HepG2 (cell line): ENCODE measurements at regions not wholly inside any gene's neighbourhood (a gene's known extent, or its start where the extent isn't known, plus 50 kb on each side); places are given as distances from the start of the nearest gene placed in this dataset.
A peak's percentile ranks its signal among the peaks of the same experiment; 100 is the strongest.

Experiments
- ATAC-seq: fragments of 200-7000 bp; cut with Tn5 transposase; 3 replicates; pipeline ENCODE4 v1.9.1; 2020; ENCODE audit warnings: mild to moderate bottlenecking, moderate library complexity
- BruUV-seq: library from RNA; stranded (reverse); fragments of 400-500 nt; replicated peaks from 2 replicates; lab custom pipeline; 2021; lab: Mats Ljungman, UMichigan
- CTCF ChIA-PET: fragments of 300-600 bp; formaldehyde crosslinking; extraction: SDS; loops from one replicate; lab custom pipeline; 2021; ENCODE audit warnings: low total read pairs, inconsistent platforms, low intra/inter-chr PET ratio; lab: Yijun Ruan, JAX
- POLR2A ChIA-PET: fragments of 350-600 bp; sonication (Branson Sonifier 250); formaldehyde crosslinking; loops from one replicate; lab custom pipeline; 2020; ENCODE audit warnings: antibody characterized with exemption, inconsistent platforms; lab: Yijun Ruan, JAX
- DNase-seq: peaks from one replicate; pipeline ENCODE4 v3.0.0-alpha.2; 2015; ENCODE audit warnings: low spot score
- FAIRE-seq: peaks from 3 replicates; lab custom pipeline; 2011; peaks lifted over from hg19 to GRCh38; lab: Jason Lieb, UNC
- H2AFZ ChIP-seq: one replicate; pipeline ENCODE4 v1.6.1; 2011; ENCODE audit warnings: low read length, inconsistent platforms
- H3K27ac ChIP-seq: fragments of 300-600 bp; 3 replicates; pipeline ENCODE4 v1.8.0; 2011; ENCODE audit warnings: mixed run types, mild to moderate bottlenecking, mixed read lengths, low read length, inconsistent platforms; ENCODE audit not compliant: insufficient read depth; ENCODE audit errors: extremely low read length
- H3K27me3 ChIP-seq, 2 experiments: fragments of 200-600 bp in 1 of 2; 2 replicates in 1 of 2; 3 replicates in 1 of 2; pipeline versions ENCODE4 v1.6.0 to v1.8.0; 2011; ENCODE audit warnings: low read length in 2 of 2, mild to moderate bottlenecking in 2 of 2, moderate library complexity in 2 of 2, inconsistent platforms in 1 of 2; ENCODE audit not compliant: insufficient read depth in 2 of 2, control insufficient read depth in 1 of 2
- H3K36me3 ChIP-seq, 2 experiments: fragments of 200-600 bp in 1 of 2; replicated peaks in 1 of 2; 2 replicates in 1 of 2; 3 replicates in 1 of 2; pipeline versions ENCODE4 v1.5.1 to v1.8.0; 2011; ENCODE audit warnings: low read length in 2 of 2, inconsistent platforms in 1 of 2; ENCODE audit not compliant: insufficient read depth in 2 of 2, control insufficient read depth in 1 of 2
- H3K4me1 ChIP-seq: 2 replicates; pipeline ENCODE4 v1.5.1; 2012; ENCODE audit warnings: low read length, inconsistent platforms; ENCODE audit not compliant: insufficient read depth
- H3K4me2 ChIP-seq: 2 replicates; pipeline ENCODE4 v1.6.0; 2011; ENCODE audit warnings: low read depth, low read length, inconsistent platforms
- H3K4me3 ChIP-seq, 3 experiments: fragments of 200-600 bp in 1 of 3; sonication (generic), shearing (Covaris generic) in 1 of 3; replicated peaks in 1 of 3; 2 replicates each; pipeline ENCODE4 v1.5.1; 2011 to 2016; ENCODE audit warnings: low read length in 3 of 3, inconsistent platforms in 2 of 3, low read depth in 2 of 3, mild to moderate bottlenecking in 2 of 3, control low read depth in 1 of 3, mixed read lengths in 1 of 3; ENCODE audit not compliant: insufficient read depth in 1 of 3
- H3K79me2 ChIP-seq: one replicate; pipeline ENCODE4 v1.6.1; 2011; ENCODE audit warnings: low read length, inconsistent platforms; ENCODE audit not compliant: insufficient read depth
- H3K9ac ChIP-seq: 2 replicates; pipeline ENCODE4 v1.6.0; 2011; ENCODE audit warnings: mild to moderate bottlenecking, low read depth, low read length, inconsistent platforms; ENCODE audit not compliant: insufficient read depth
- H3K9me3 ChIP-seq: 2 replicates; pipeline ENCODE4 v1.5.1; 2012; ENCODE audit warnings: mild to moderate bottlenecking, low read length
- H4K20me1 ChIP-seq: 2 replicates; pipeline ENCODE4 v1.6.0; 2011; ENCODE audit warnings: inconsistent platforms, mild to moderate bottlenecking, low read length, moderate library complexity; ENCODE audit not compliant: insufficient read depth
- ATF7 ChIP-seq, 2 experiments: fragments of 450-650 bp in 1 of 2; sonication (generic) in 1 of 2; formaldehyde crosslinking in 1 of 2; IDR thresholded peaks; 2 replicates each; pipeline versions ENCODE4 v1.4.0 to v1.6.1; 2016 to 2020; ENCODE audit warnings: antibody characterized with exemption in 1 of 2, mild to moderate bottlenecking in 1 of 2, missing genetic modification reagents in 1 of 2
- CREB1 ChIP-seq, 2 experiments: fragments of 450-650 bp in 1 of 2; IDR thresholded peaks; 2 replicates each; pipeline ENCODE4 v1.6.1; 2016 to 2017; ENCODE audit warnings: control low read depth in 1 of 2, mild to moderate bottlenecking in 1 of 2, missing compliant biosample characterization in 1 of 2, missing genetic modification characterization in 1 of 2
- MAFG ChIP-seq: sonication (generic); formaldehyde crosslinking; IDR thresholded peaks from 2 replicates; pipeline ENCODE4 v1.5.1; 2020; ENCODE audit warnings: mild to moderate bottlenecking, missing genetic modification reagents
- NRL ChIP-seq: sonication (generic); formaldehyde crosslinking; IDR thresholded peaks from 2 replicates; pipeline ENCODE4 v1.5.0; 2020; ENCODE audit warnings: missing genetic modification reagents, mild to moderate bottlenecking, moderate library complexity, borderline replicate concordance
- WGBS: methylation state at CpG from one replicate; pipeline ENCODE4 v1.1.6; 2017; ENCODE audit warnings: low lambda C conversion rate; 5-methylcytosine and 5-hydroxymethylcytosine counted together
- in situ Hi-C: cut with HindIII; loops from 2 replicates; pipeline ENCODE4 v1.10.0; 2017; ENCODE audit warnings: low pct_unique_long_range_greater_than_20kb; ENCODE audit not compliant: extremely low pct_ligation_motif_present
- intact Hi-C: fragments of 100-400 bp; cut with micrococcal nuclease; formaldehyde crosslinking; loops from one replicate; pipeline ENCODE4 v1.10.0; 2022; ENCODE audit not compliant: unreplicated experiment
- TF ChIP-seq, protein P1 (sequence below): sonication (generic); formaldehyde crosslinking; IDR thresholded peaks from 2 replicates; pipeline ENCODE4 v1.8.0; 2022; ENCODE audit warnings: missing genetic modification reagents, low read depth, mild to moderate bottlenecking, borderline replicate concordance

DNA sequence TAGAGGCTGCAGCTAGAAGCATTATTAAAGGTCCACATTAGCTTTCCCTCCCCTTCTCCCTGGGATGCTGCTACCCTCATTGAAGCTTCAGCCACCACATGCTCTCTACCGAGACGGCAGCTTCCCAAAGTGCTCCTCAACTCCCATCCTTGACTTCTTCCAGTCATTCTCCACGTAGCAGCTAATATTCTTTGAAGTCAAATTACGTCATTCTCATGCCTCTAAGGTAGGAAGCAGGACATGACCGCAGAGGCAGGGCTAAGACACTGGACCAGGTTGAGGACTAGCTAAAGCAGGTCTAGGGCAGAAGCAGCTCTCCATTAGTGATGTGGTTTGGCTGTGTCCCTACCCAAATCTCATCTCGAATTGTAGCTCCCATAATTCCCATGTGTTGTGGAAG, 128.3 kb downstream of the SHOX start:
- no peak overlapping the region for H3K4me3 ChIP-seq
- POLR2A ChIA-PET, result no interaction called here
- no peak overlapping the region for H3K9ac ChIP-seq
- intact Hi-C loops (no loop called here), in situ Hi-C loops (no loop called here)
- 2% methylated on average over 6 of the region's 6 CpGs for WGBS
- BruUV-seq, result no TSS peak
- no peak overlapping the region for H3K4me2 ChIP-seq
- CTCF ChIA-PET, result no interaction called here
- H3K27ac ChIP-seq, result no peak overlapping the region
- no peaks in the 10 kb centered on the region; a peak in 1 of 5 replicates for H3K27me3 ChIP-seq
- no peaks in the 10 kb centered on the region for H3K36me3 ChIP-seq
- no peaks in the 10 kb centered on the region for H3K9me3 ChIP-seq
- DNase-seq (no peak), ATAC-seq (no peak), FAIRE-seq (no peak)
- TF ChIP-seq MAFG, result no peak
- TF ChIP-seq ATF7 (IDR thresholded peaks at IDR 0.05), result peak; percentile 87
- no peak for TF ChIP-seq ATF7 (CRISPR knock-in tag; IDR thresholded peaks at IDR 0.05)
- peak; percentile 56 for TF ChIP-seq CREB1 (IDR thresholded peaks at IDR 0.05)
- no peak for TF ChIP-seq CREB1 (CRISPR knock-in tag; IDR thresholded peaks at IDR 0.05)
- no peak for TF ChIP-seq NRL
- no peak overlapping the region for H2AFZ ChIP-seq
- H3K79me2 ChIP-seq, result no peaks in the 10 kb centered on the region
- no peaks in the 10 kb centered on the region for H3K4me1 ChIP-seq
- no peaks in the 10 kb centered on the region for H4K20me1 ChIP-seq

DNA sequence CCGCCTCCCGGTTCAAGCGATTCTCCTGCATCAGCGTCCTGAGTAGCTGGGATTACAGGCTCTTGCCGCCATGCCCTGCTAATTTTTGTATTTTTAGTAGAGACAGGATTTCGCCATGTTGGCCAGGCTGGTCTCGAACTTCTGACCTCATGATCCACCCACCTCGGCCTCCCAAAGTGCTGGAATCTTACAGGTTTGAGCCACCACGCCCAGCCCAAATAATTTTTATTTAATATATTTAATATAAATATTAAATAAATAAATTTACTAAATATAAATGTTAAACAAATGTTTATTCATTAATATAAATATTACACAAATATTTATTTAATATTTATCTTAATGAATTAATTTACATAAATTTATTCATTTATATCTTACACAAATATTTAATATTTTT, 120.2 kb downstream of the SHOX start:
- Histone ChIP-seq H3K4me3 (no peak overlapping the region), H3K27ac (no peak overlapping the region), H2AFZ (no peak overlapping the region), H3K9ac (no peak overlapping the region), H3K36me3 (no peaks in the 10 kb centered on the region), H3K4me1 (no peaks in the 10 kb centered on the region), H3K4me2 (no peak overlapping the region), H3K9me3 (no peaks in the 10 kb centered on the region), H3K27me3 (no peaks in the 10 kb centered on the region), H4K20me1 (no peaks in the 10 kb centered on the region), H3K79me2 (no peaks in the 10 kb centered on the region)
- CTCF ChIA-PET, result no interaction called here
- intact Hi-C loops, result no loop called here
- WGBS, result 41% methylated on average over 9 of the region's 9 CpGs
- no peak for FAIRE-seq
- no TSS peak for BruUV-seq
- DNase-seq, result no peak
- no peak for ATAC-seq
- POLR2A ChIA-PET, result no interaction called here
- TF ChIP-seq, protein P1, sequence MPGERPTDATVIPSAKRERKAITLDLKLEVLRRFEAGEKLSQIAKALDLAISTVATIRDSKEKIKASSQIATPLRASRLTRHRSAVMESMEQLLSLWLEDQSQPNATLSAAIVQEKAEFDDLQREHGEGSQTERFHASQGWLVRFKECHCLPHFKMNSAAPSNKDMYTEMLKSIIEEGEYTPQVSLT (CRISPR knock-in tag), result no peak
- in situ Hi-C loops, result no loop called here
